Neural cell (in vitro differentiated cells): ENCODE measurements at regions not wholly inside any gene's neighbourhood (a gene's known extent, or its start where the extent isn't known, plus 50 kb on each side); places are given as distances from the start of the nearest gene placed in this dataset.

Experiments used
- H2AFZ ChIP-seq: fragments of 200-600, 300-800 bp; sonication (generic), shearing (Covaris generic); 2 replicates; pipeline ENCODE4 v1.6.0; 2014; ENCODE audit warnings: low read depth, mild to moderate bottlenecking, antibody characterized with exemption, low read length, moderate library complexity
- H3F3A ChIP-seq: fragments of 200-600 bp; shearing (Covaris generic); 2 replicates; pipeline ENCODE4 v1.6.1; 2016; ENCODE audit warnings: mild to moderate bottlenecking, moderate library complexity, mixed read lengths, antibody characterized with exemption, low read length; ENCODE audit not compliant: insufficient read depth, poor library complexity, severe bottlenecking
- H3K27ac ChIP-seq: fragments of 200-600, 300-800 bp; sonication (generic), shearing (Covaris generic); 2 replicates; pipeline ENCODE4 v1.5.1; 2014; ENCODE audit warnings: mild to moderate bottlenecking, low read length, moderate library complexity
- H3K27me3 ChIP-seq: fragments of 300-800, 200-600 bp; sonication (generic), shearing (Covaris generic); 2 replicates; pipeline ENCODE4 v1.6.0; 2014; ENCODE audit warnings: mild to moderate bottlenecking, low read depth, low read length, moderate library complexity; ENCODE audit not compliant: insufficient read depth
- H3K36me3 ChIP-seq: fragments of 300-800, 200-600 bp; sonication (generic), shearing (Covaris generic); 2 replicates; pipeline ENCODE4 v1.5.1; 2014; ENCODE audit warnings: mild to moderate bottlenecking, antibody characterized with exemption, low read length, moderate library complexity; ENCODE audit not compliant: insufficient read depth
- H3K4me2 ChIP-seq: fragments of 300-800, 200-600 bp; sonication (generic), shearing (Covaris generic); 2 replicates; pipeline ENCODE4 v1.6.0; 2014; ENCODE audit warnings: mild to moderate bottlenecking, low read length
- H3K4me3 ChIP-seq: fragments of 300-800, 200-600 bp; sonication (generic), shearing (Covaris generic); 2 replicates; pipeline ENCODE4 v1.5.1; 2014; ENCODE audit warnings: mild to moderate bottlenecking, low read length, moderate library complexity
- H3K79me2 ChIP-seq: fragments of 200-600 bp; shearing (Covaris generic); replicated peaks from 2 replicates; pipeline ENCODE4 v1.6.0; 2014; ENCODE audit warnings: mild to moderate bottlenecking, low read length, moderate library complexity; ENCODE audit not compliant: insufficient read depth
- H3K9ac ChIP-seq: fragments of 300-800, 200-600 bp; sonication (generic), shearing (Covaris generic); 2 replicates; pipeline ENCODE4 v1.6.1; 2016; ENCODE audit warnings: mild to moderate bottlenecking, low read length, mixed read lengths
- H3K9me2 ChIP-seq: fragments of 200-600 bp; shearing (Covaris generic); 2 replicates; pipeline ENCODE4 v1.6.1; 2016; ENCODE audit warnings: mild to moderate bottlenecking, low read length, mixed read lengths; ENCODE audit not compliant: insufficient read depth
- H3K9me3 ChIP-seq: fragments of 200-600, 300-800 bp; sonication (generic), shearing (Covaris generic); 2 replicates; pipeline ENCODE4 v1.6.1; 2016; ENCODE audit warnings: mild to moderate bottlenecking, mixed run types, low read length, moderate library complexity, mixed read lengths
- H4K20me1 ChIP-seq: fragments of 200-600 bp; shearing (Covaris generic); 2 replicates; pipeline ENCODE4 v1.6.1; 2016; ENCODE audit warnings: mild to moderate bottlenecking, mixed run types; ENCODE audit not compliant: insufficient read depth
- CTCF ChIP-seq: fragments of 450-650 bp; IDR thresholded peaks from 2 replicates; pipeline ENCODE4 v1.5.1; 2014; ENCODE audit warnings: antibody characterized with exemption, mild to moderate bottlenecking, moderate library complexity; ENCODE audit not compliant: poor library complexity, severe bottlenecking
- EP300 ChIP-seq: fragments of 450-650 bp; conservative IDR thresholded peaks from 2 replicates; pipeline ENCODE4 v1.6.1; 2014; ENCODE audit warnings: antibody characterized with exemption, mild to moderate bottlenecking, moderate library complexity; ENCODE audit not compliant: poor library complexity, severe bottlenecking
- EZH2 ChIP-seq: fragments of 200-600, 300-800 bp; shearing (Covaris generic), sonication (generic); IDR thresholded peaks from 2 replicates; pipeline ENCODE4 v1.6.1; 2014; ENCODE audit warnings: antibody characterized with exemption, low read length, borderline replicate concordance, mild to moderate bottlenecking; ENCODE audit not compliant: insufficient read depth, poor library complexity, severe bottlenecking
- MXI1 ChIP-seq: fragments of 450-650 bp; conservative IDR thresholded peaks from 2 replicates; pipeline ENCODE4 v1.6.1; 2014; ENCODE audit warnings: antibody characterized with exemption, mild to moderate bottlenecking; ENCODE audit not compliant: poor library complexity, severe bottlenecking
- POLR2AphosphoS5 ChIP-seq: IDR thresholded peaks from 2 replicates; pipeline ENCODE4 v1.6.1; 2012
- RAD21 ChIP-seq: fragments of 450-650 bp; conservative IDR thresholded peaks from 2 replicates; pipeline ENCODE4 v1.6.1; 2014; ENCODE audit warnings: antibody characterized with exemption, mild to moderate bottlenecking, moderate library complexity
- SMC3 ChIP-seq: fragments of 450-650 bp; conservative IDR thresholded peaks from 2 replicates; pipeline ENCODE4 v1.6.1; 2014; ENCODE audit warnings: antibody characterized with exemption, mild to moderate bottlenecking, moderate library complexity; ENCODE audit not compliant: poor library complexity
- TAF1 ChIP-seq: IDR thresholded peaks from 2 replicates; pipeline ENCODE4 v1.6.1; 2012; ENCODE audit warnings: low read depth
- TF ChIP-seq, protein P1 (sequence below): IDR thresholded peaks from 2 replicates; pipeline ENCODE4 v1.6.1; 2012; ENCODE audit warnings: borderline replicate concordance

DNA sequence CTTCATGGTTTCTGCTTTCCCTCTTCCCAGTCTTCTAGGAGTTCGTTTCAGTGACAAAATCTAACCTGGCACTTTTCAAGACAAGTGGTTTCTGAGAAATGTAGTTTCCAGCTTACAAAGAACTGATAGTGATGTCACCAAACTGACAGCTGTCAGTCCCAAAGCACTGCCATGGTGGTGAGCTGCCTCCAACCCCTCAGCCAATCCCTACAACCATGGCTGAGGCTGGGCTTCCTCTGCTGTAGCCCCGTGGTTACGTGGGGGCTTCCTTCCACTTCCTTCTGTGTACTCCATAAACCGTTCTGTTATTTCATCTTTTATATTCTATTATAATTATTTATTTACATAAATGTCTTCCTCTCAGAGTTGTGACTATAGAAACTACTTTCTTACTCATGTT is 198.6 kb upstream of the AGA start:
- Histone ChIP-seq H3K36me3 (no peaks in the 10 kb centered on the region), H3K4me3 (no peak overlapping the region), H3K9me3 (no peaks in the 10 kb centered on the region), H3K9me2 (no peaks in the 10 kb centered on the region), H2AFZ (no peak overlapping the region), H4K20me1 (no peaks in the 10 kb centered on the region), H3F3A (no peaks in the 10 kb centered on the region), H3K4me2 (no peak overlapping the region), H3K27me3 (no peaks in the 10 kb centered on the region), H3K79me2 (no peaks in the 10 kb centered on the region), H3K27ac (no peak overlapping the region), H3K9ac (no peak overlapping the region)
- TF ChIP-seq RAD21 (no peak), MXI1 (no peak), SMC3 (no peak), TAF1 (no peak)

DNA sequence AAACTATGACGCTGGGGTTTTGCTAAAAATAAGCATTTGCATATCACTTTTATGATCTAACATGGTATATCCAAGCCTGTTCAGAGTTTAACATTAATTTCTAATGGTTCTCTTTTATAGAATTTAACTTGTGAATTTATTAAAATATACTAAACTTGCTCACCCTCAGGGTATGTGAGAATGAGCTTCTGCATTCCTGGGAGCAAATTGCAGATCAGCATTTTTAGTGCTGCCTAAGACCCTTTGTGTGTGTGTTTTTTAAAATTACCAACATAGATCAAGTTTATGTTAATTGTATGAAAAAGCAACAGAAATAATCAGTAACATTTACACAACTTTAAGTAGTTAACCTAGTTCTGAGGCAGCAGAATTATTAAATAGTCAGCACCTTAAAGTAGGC is 218.0 kb upstream of the AGA start:
- H3K9me3 ChIP-seq: peaks cover 3% of the 10 kb centered on the region
- H3K79me2 ChIP-seq: no peaks in the 10 kb centered on the region
- H2AFZ ChIP-seq: no peak overlapping the region
- H3K27ac ChIP-seq: no peak overlapping the region
- no peaks in the 10 kb centered on the region for H3K9me2 ChIP-seq
- no peaks in the 10 kb centered on the region for H3K27me3 ChIP-seq
- no peak overlapping the region for H3K4me3 ChIP-seq
- no peak overlapping the region for H3K9ac ChIP-seq
- no peak overlapping the region for H3K4me2 ChIP-seq
- TF ChIP-seq POLR2AphosphoS5: no peak
- TF ChIP-seq MXI1: no peak
- no peak for TF ChIP-seq RAD21
- no peak for TF ChIP-seq EP300
- TF ChIP-seq, protein P1, sequence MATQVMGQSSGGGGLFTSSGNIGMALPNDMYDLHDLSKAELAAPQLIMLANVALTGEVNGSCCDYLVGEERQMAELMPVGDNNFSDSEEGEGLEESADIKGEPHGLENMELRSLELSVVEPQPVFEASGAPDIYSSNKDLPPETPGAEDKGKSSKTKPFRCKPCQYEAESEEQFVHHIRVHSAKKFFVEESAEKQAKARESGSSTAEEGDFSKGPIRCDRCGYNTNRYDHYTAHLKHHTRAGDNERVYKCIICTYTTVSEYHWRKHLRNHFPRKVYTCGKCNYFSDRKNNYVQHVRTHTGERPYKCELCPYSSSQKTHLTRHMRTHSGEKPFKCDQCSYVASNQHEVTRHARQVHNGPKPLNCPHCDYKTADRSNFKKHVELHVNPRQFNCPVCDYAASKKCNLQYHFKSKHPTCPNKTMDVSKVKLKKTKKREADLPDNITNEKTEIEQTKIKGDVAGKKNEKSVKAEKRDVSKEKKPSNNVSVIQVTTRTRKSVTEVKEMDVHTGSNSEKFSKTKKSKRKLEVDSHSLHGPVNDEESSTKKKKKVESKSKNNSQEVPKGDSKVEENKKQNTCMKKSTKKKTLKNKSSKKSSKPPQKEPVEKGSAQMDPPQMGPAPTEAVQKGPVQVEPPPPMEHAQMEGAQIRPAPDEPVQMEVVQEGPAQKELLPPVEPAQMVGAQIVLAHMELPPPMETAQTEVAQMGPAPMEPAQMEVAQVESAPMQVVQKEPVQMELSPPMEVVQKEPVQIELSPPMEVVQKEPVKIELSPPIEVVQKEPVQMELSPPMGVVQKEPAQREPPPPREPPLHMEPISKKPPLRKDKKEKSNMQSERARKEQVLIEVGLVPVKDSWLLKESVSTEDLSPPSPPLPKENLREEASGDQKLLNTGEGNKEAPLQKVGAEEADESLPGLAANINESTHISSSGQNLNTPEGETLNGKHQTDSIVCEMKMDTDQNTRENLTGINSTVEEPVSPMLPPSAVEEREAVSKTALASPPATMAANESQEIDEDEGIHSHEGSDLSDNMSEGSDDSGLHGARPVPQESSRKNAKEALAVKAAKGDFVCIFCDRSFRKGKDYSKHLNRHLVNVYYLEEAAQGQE: no peak
- TF ChIP-seq TAF1: no peak
- no peak for TF ChIP-seq EZH2
- TF ChIP-seq SMC3: no peak
- no peak for TF ChIP-seq CTCF
- H3K36me3 ChIP-seq: no peaks in the 10 kb centered on the region
- H4K20me1 ChIP-seq: no peaks in the 10 kb centered on the region
- H3F3A ChIP-seq: no peaks in the 10 kb centered on the region

- H2AFZ ChIP-seq: no peak overlapping the region
- H3K4me2 ChIP-seq: no peak overlapping the region
- TF ChIP-seq POLR2AphosphoS5 (no peak), EZH2 (no peak)
- H3F3A ChIP-seq: no peaks in the 10 kb centered on the region
- H3K36me3 ChIP-seq: no peaks in the 10 kb centered on the region
- no peak overlapping the region for H3K9ac ChIP-seq
- H3K9me3 ChIP-seq: no peaks in the 10 kb centered on the region
- no peaks in the 10 kb centered on the region for H4K20me1 ChIP-seq
- no peaks in the 10 kb centered on the region for H3K27me3 ChIP-seq
- H3K4me3 ChIP-seq: no peak overlapping the region
- no peaks in the 10 kb centered on the region for H3K79me2 ChIP-seq
- H3K9me2 ChIP-seq: no peaks in the 10 kb centered on the region
- no peak overlapping the region for H3K27ac ChIP-seq
Observed at GRCh38 chr4:177667687-177668086, 225.4 kb upstream of the AGA start.
